ENCODE measurements at regions not wholly inside any gene's neighbourhood (a gene's known extent, or its start where the extent isn't known, plus 50 kb on each side); places are given as distances from the start of the nearest gene placed in this dataset.
"Not testable (repeated sequence)": the region's sequence is repeated elsewhere in the genome, so short reads cannot be mapped to it uniquely, and the experiment has no call there.

- DNase-seq, result no peak
Measured at GRCh38 chr6:168841609-168842278, 400.8 kb downstream of the SMOC2 start.

GRCh38 chr6:168840932-168841331, 399.9 kb downstream of the SMOC2 start:
- not testable (repeated sequence) for DNase-seq

GRCh38 chr6:168840299-168840698, 399.3 kb downstream of the SMOC2 start:
- DNase-seq, result not testable (repeated sequence)

GRCh38 chr6:168838037-168838399, 397.0 kb downstream of the SMOC2 start:
- peak; percentile 89 for DNase-seq

- DNase-seq, result peak; percentile 82
Measured at GRCh38 chr6:168837254-168838036, 396.5 kb downstream of the SMOC2 start.

GRCh38 chr6:168835991-168836390, 395.0 kb downstream of the SMOC2 start:
- DNase-seq, result no peak

GRCh38 chr6:168834801-168835200, 393.8 kb downstream of the SMOC2 start:
- no peak for DNase-seq

- no peak for DNase-seq
Measured at GRCh38 chr6:168834042-168834587, 393.1 kb downstream of the SMOC2 start.

- no peak for DNase-seq
Measured at GRCh38 chr6:168828800-168829199, 387.8 kb downstream of the SMOC2 start.

GRCh38 chr6:168828035-168828434, 387.1 kb downstream of the SMOC2 start:
- DNase-seq, result no peak

GRCh38 chr6:168827586-168827871, 386.5 kb downstream of the SMOC2 start:
- no peak for DNase-seq

- DNase-seq, result no peak
Measured at GRCh38 chr6:168826726-168827585, 386.0 kb downstream of the SMOC2 start.

- no peak for DNase-seq
Measured at GRCh38 chr6:168826078-168826390, 385.1 kb downstream of the SMOC2 start.

- no peak for DNase-seq
Measured at GRCh38 chr6:168825226-168826077, 384.5 kb downstream of the SMOC2 start.

GRCh38 chr6:168823397-168824212, 382.6 kb downstream of the SMOC2 start:
- DNase-seq, result no peak

- DNase-seq, result no peak
Measured at GRCh38 chr6:168822376-168822775, 381.4 kb downstream of the SMOC2 start.

GRCh38 chr6:168819546-168819945, 378.6 kb downstream of the SMOC2 start:
- no peak for DNase-seq

GRCh38 chr6:168817558-168818159, 376.7 kb downstream of the SMOC2 start:
- DNase-seq, result no peak

- no peak for DNase-seq
Measured at GRCh38 chr6:168815229-168815628, 374.2 kb downstream of the SMOC2 start.

GRCh38 chr6:168808232-168808631, 367.2 kb downstream of the SMOC2 start:
- DNase-seq, result no peak

GRCh38 chr6:168804331-168804730, 363.3 kb downstream of the SMOC2 start:
- no peak for DNase-seq

Data from NCI-H774 (cell line).